ENCODE measurements at regions not wholly inside any gene's neighbourhood (a gene's known extent, or its start where the extent isn't known, plus 50 kb on each side); places are given as distances from the start of the nearest gene placed in this dataset.

- TF ChIP-seq CTCF (IDR thresholded peaks at IDR 0.05 in 2 of 3, conservative IDR thresholded peaks at IDR 0.05 in 1 of 3; ENCODE audit: borderline replicate concordance in 1 of 3, insufficient read depth in 1 of 3, low read depth in 2 of 3, low read length in 2 of 3), result no peak
- no peak for TF ChIP-seq ZFX (IDR thresholded peaks at IDR 0.05)
- no peak for TF ChIP-seq REST (IDR thresholded peaks at IDR 0.05; ENCODE audit: low read depth)
- no peak for TF ChIP-seq POLR2A (IDR thresholded peaks at IDR 0.05; ENCODE audit: borderline replicate concordance, extremely low read depth, insufficient read depth, insufficient read length)
- TF ChIP-seq EZH2 (IDR thresholded peaks at IDR 0.05), result no peak
- TF ChIP-seq POLR2AphosphoS5 (IDR thresholded peaks at IDR 0.05; ENCODE audit: low read depth, low read length), result no peak
- no peak for TF ChIP-seq JUND (IDR thresholded peaks at IDR 0.05)
- no peak for TF ChIP-seq SRF (IDR thresholded peaks at IDR 0.05; ENCODE audit: low read depth)
- TF ChIP-seq YY1 (IDR thresholded peaks at IDR 0.05; ENCODE audit: extremely low read depth, insufficient replicate concordance, low read depth, low read length), result no peak
- no peak for TF ChIP-seq ELF1 (IDR thresholded peaks at IDR 0.05; ENCODE audit: borderline replicate concordance, low read depth)
- no peak for TF ChIP-seq EGR1 (IDR thresholded peaks at IDR 0.05; ENCODE audit: low read depth)
- TF ChIP-seq ATF3 (IDR thresholded peaks at IDR 0.05), result no peak
These were observed 589.7 kb downstream of the PTPRU start for GRCh38 chr1:29825941-29826415.

All from HCT116 (cell line).